A549 (cell line): ENCODE measurements at regions not wholly inside any gene's neighbourhood (a gene's known extent, or its start where the extent isn't known, plus 50 kb on each side); places are given as distances from the start of the nearest gene placed in this dataset.

ENCODE experiments used
- EHF ChIP-seq: fragments of 250-450 bp; sonication (Bioruptor Pico); IDR thresholded peaks from 2 replicates; pipeline ENCODE4 v1.5.0; 2020; ENCODE audit warnings: mild to moderate bottlenecking
- ELK1 ChIP-seq: fragments of 150-350 bp; IDR thresholded peaks from 2 replicates; pipeline ENCODE4 v1.6.1; 2014; ENCODE audit warnings: low read depth, mild to moderate bottlenecking, low read length
- POLR2A ChIP-seq: IDR thresholded peaks from 2 replicates; pipeline ENCODE4 v1.6.1; 2012; ENCODE audit warnings: mild to moderate bottlenecking, low read length
- REST ChIP-seq: fragments of 200-600 bp; sonication (generic); IDR thresholded peaks from 2 replicates; pipeline ENCODE4 v1.6.1; 2016; ENCODE audit warnings: antibody characterized with exemption, mild to moderate bottlenecking, moderate library complexity
- SMC3 ChIP-seq: fragments of >200 bp; sonication (Bioruptor Twin); formaldehyde crosslinking; IDR thresholded peaks from 3 replicates; pipeline ENCODE4 v1.6.1; 2018; ENCODE audit warnings: inconsistent platforms
- TF ChIP-seq, protein P1 (sequence below): fragments of >200 bp; sonication (Bioruptor Twin); formaldehyde crosslinking; IDR thresholded peaks from 3 replicates; pipeline ENCODE4 v1.5.1; 2016

- TF ChIP-seq, protein P1, sequence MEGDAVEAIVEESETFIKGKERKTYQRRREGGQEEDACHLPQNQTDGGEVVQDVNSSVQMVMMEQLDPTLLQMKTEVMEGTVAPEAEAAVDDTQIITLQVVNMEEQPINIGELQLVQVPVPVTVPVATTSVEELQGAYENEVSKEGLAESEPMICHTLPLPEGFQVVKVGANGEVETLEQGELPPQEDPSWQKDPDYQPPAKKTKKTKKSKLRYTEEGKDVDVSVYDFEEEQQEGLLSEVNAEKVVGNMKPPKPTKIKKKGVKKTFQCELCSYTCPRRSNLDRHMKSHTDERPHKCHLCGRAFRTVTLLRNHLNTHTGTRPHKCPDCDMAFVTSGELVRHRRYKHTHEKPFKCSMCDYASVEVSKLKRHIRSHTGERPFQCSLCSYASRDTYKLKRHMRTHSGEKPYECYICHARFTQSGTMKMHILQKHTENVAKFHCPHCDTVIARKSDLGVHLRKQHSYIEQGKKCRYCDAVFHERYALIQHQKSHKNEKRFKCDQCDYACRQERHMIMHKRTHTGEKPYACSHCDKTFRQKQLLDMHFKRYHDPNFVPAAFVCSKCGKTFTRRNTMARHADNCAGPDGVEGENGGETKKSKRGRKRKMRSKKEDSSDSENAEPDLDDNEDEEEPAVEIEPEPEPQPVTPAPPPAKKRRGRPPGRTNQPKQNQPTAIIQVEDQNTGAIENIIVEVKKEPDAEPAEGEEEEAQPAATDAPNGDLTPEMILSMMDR, result no peak
- TF ChIP-seq EHF (CRISPR knock-in tag) (no peak), SMC3 (no peak), ELK1 (no peak), REST (no peak), POLR2A (no peak)
Measured at GRCh38 chr7:42534441-42534840, 297.4 kb upstream of the GLI3 start.
